ENCODE measurements at regions not wholly inside any gene's neighbourhood (a gene's known extent, or its start where the extent isn't known, plus 50 kb on each side); places are given as distances from the start of the nearest gene placed in this dataset.

GRCh38 chr7:80403686-80404241, 108.1 kb downstream of the GNAT3 start:
- DNase-seq = no peak

- no peak for DNase-seq
Observed at GRCh38 chr7:80401708-80402107, 110.2 kb downstream of the GNAT3 start.

DNA sequence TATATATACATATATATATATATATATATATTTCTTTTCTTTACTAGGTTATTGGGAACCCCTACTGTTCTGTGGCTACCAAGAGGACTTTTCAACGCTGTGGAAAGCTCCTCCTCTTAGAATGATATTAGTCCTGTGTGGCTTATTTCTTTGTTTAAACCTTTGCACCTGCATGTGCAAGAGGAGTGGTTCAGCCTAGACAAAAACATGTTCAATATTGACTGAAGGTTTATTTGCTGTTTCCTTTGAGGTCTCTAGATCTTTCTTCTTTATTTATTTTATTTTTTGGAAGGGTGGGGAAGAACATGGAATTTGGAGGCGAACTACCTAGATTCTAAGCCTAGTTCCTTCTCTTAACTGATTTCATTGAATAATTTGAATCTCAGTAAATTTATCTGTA, 118.1 kb downstream of the GNAT3 start:
- no peak for DNase-seq

- DNase-seq = no peak
Observed at GRCh38 chr7:80392229-80393169, 119.4 kb downstream of the GNAT3 start.

GRCh38 chr7:80387634-80388193, 124.2 kb downstream of the GNAT3 start:
- no peak for DNase-seq

DNA sequence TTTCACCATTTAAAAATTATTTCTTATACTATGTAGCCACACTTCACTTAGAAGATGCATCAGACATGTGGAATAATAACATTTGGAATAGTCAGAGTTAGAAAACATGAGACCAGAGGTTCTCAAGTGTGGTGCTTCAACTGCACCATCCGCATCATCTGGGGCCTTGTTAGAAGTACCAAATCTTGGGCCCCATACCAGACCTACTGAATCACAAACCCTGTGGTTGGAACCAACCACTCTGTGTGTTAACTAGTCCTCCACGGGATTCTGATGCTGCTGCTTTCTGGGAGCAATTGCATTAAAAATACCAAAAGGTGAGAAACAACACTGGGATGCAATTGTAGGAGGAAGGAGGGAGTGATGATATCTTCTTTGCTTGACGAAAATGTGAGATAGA, 125.2 kb downstream of the GNAT3 start:
- no peak for DNase-seq

GRCh38 chr7:80385508-80385907, 126.4 kb downstream of the GNAT3 start:
- no peak for DNase-seq

DNA sequence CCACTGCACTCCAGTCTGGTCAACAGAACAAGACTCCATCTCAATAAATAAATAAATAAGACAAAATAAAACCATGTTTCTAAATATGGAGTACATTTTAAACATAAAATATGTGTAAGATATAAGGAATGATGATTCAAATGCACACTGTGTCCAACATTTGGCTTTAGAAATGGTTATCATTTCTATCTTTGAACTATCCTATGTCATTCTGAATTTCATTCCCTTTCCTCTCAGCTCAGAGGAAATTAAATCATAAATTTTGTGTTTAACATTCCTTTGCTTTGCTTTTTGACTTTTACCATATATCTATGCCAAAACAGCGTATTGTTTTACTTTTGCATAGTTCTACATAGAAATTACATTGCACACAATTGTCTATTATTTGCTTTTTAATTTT, 130.9 kb downstream of the GNAT3 start:
- no peak for DNase-seq

DNA sequence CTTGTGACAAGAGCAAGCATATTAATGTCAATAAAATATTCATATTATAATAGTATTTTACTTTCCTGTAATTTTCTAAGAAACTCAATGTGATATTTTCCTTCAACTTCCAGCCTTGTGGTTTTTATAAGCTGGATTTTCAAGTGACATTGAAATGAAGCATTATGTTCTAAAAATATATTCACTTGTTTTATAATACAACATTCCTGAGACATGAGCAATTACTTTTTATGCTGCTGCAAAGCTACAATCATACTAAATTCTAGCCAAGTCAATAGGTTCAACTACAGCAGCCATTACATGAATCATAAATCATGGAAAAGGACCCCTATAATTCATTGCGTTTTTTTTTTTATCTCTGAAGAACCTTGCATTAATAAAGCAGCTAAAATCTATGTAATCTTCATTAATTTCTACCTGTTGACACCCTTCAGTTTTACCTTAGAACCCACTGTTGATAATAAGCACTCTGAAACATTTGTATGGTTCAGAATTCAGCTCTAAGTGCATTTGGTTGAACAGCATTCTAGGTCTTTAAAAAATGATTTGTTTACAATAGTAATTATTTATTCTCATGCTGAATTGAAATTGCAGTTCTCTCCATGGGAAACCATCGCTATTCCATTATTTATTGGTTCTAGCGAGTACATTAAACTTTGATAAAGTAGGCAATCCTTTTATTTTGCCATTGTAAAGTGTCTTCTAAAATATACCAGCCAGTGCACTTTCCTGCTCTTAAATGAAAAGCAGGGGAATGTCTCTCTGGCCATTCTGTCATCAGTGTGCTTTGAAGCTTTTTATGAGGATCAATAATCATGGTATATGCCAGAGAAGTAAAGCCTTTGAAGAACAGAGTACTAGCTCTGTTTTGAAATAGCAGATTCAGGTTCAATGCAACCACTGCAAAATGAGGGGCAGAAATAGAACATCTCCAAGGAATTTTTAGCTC, 132.6 kb downstream of the GNAT3 start:
- DNase-seq = no peak

GRCh38 chr7:80374321-80374720, 137.5 kb downstream of the GNAT3 start:
- DNase-seq = no peak

DNA sequence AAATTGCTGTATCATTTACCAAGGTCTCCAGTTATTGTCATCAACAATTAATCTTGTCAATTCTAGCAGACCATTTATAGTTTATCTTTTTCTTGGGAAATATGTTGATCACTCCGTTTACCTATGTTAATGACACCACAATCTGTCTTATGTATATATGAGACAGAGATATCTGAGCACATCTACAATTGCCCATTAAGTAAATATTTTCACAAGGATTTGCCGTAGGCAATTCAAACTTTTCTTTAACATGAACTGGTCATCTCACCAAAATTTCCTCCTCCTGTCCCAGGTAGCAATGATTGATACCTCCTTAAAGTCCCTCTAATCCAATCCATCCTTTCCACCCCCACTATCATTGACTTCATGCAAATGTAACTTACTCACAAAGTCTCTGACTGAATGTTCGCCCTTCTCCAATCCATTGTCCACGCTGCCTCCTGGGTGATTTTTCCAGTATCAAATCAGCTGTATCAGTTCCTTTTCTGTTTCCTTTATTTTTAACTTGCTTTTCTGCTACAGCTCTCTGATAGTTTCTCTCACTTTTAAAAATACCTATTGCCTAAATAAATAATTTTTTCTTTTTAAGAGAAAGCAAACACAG, 138.3 kb downstream of the GNAT3 start:
- no peak for DNase-seq

GRCh38 chr7:80372415-80372814, 139.4 kb downstream of the GNAT3 start:
- no peak for DNase-seq

- no peak for DNase-seq
Observed at GRCh38 chr7:80370587-80370986, 141.3 kb downstream of the GNAT3 start.

GRCh38 chr7:80369321-80369720, 142.5 kb downstream of the GNAT3 start:
- no peak for DNase-seq

- no peak for DNase-seq
Observed at GRCh38 chr7:80362677-80363076, 149.2 kb downstream of the GNAT3 start.

GRCh38 chr7:80362010-80362618, 149.8 kb downstream of the GNAT3 start:
- no peak for DNase-seq

DNA sequence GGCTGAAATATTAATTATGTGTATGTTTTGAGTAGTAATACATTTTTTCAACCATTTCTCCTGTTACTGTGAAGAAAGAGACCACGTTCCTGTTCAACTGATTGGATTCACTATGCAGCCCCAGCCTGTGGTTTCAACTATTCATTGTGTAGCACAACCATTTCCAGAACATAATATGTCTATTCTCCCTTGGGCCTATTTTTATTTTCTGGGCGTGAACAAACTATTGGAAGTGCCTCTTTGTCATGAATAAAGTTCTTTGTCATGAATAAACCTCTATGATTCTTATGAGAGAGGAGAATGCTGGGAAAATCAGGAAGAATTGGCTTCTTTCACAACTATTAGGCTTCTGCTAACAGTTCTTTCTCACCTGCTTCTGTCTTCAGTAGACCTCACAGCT, 152.4 kb downstream of the GNAT3 start:
- DNase-seq = no peak

- DNase-seq = no peak
Observed at GRCh38 chr7:80359029-80359428, 152.8 kb downstream of the GNAT3 start.

- no peak for DNase-seq
Observed at GRCh38 chr7:80357530-80357929, 154.3 kb downstream of the GNAT3 start.

GRCh38 chr7:80350430-80350829, 161.4 kb downstream of the GNAT3 start:
- no peak for DNase-seq

DNA sequence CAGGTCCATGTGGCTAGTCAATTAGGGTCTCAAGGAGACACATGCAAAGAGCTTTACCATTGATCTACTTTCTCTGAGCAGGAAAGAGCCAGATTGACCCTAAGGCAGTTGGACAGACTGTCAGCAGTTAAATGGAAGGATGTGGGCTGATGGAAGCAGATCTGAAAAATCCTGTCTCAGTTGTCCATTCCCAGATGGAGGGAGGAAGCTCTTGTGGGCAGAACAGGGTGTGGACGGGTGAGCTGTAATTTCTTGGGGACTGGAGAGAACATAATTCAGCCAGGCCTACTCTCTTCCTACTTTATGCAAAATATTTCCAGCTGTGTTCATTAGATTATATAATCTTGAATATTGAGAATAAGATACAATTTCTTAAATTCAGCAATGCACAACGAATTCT, 163.6 kb downstream of the GNAT3 start:
- no peak for DNase-seq

- no peak for DNase-seq
Observed at GRCh38 chr7:80347173-80347572, 164.7 kb downstream of the GNAT3 start.
